H1 (cell line): ENCODE measurements at regions not wholly inside any gene's neighbourhood (a gene's known extent, or its start where the extent isn't known, plus 50 kb on each side); places are given as distances from the start of the nearest gene placed in this dataset.

ENCODE experiments used
- CTCF ChIA-PET: fragments of 300-600 bp; sonication (Branson Sonifier 250); formaldehyde crosslinking; loops from one replicate; lab custom pipeline; 2021; ENCODE audit not compliant: partially characterized antibody; lab: Charles Lee
- POLR2A ChIA-PET: fragments of 300-600 bp; sonication (Branson Sonifier 250); formaldehyde crosslinking; loops from one replicate; lab custom pipeline; 2021; ENCODE audit warnings: inconsistent platforms; ENCODE audit not compliant: partially characterized antibody; lab: Charles Lee
- DNase-seq, 2 experiments: peaks; one replicate each; pipeline versions ENCODE4 v3.0.0 to v3.0.0-alpha.2; 2010 to 2022; ENCODE audit warnings: low spot score in 2 of 2, low read depth in 1 of 2, mixed read lengths in 1 of 2
- FAIRE-seq: peaks from 2 replicates; lab custom pipeline; 2011; peaks lifted over from hg19 to GRCh38; lab: Jason Lieb, UNC
- H2AFZ ChIP-seq: 2 replicates; pipeline ENCODE4 v1.8.1; 2012; ENCODE audit warnings: low read length, inconsistent platforms
- H2AK5ac ChIP-seq: 2 replicates; pipeline ENCODE4 v1.6.1; 2013; ENCODE audit warnings: low read depth, low read length
- H2BK120ac ChIP-seq: replicated peaks from 2 replicates; pipeline ENCODE3; 2013; ENCODE audit warnings: low read depth, low read length, inconsistent platforms
- H2BK12ac ChIP-seq: 2 replicates; pipeline ENCODE4 v1.6.1; 2013; ENCODE audit warnings: low read depth, low read length
- H2BK15ac ChIP-seq: 2 replicates; pipeline ENCODE4 v1.6.1; 2013; ENCODE audit warnings: low read length
- H2BK20ac ChIP-seq: 2 replicates; pipeline ENCODE4 v1.6.1; 2013; ENCODE audit warnings: low read length
- H2BK5ac ChIP-seq: 2 replicates; pipeline ENCODE4 v1.6.1; 2013; ENCODE audit warnings: low read depth, low read length
- H3K14ac ChIP-seq: 2 replicates; pipeline ENCODE4 v1.6.1; 2013; ENCODE audit warnings: inconsistent platforms; ENCODE audit not compliant: insufficient read length
- H3K18ac ChIP-seq: 2 replicates; pipeline ENCODE4 v1.6.1; 2013; ENCODE audit warnings: low read length; ENCODE audit errors: extremely low read depth
- H3K23ac ChIP-seq: 2 replicates; pipeline ENCODE4 v1.6.1; 2013; ENCODE audit warnings: inconsistent platforms; ENCODE audit not compliant: insufficient read length
- H3K23me2 ChIP-seq: 2 replicates; pipeline ENCODE4 v1.6.1; 2013; ENCODE audit warnings: low read depth, low read length
- H3K27ac ChIP-seq: 2 replicates; pipeline ENCODE4 v1.6.1; 2011; ENCODE audit warnings: low read depth, low read length, inconsistent platforms
- H3K27me3 ChIP-seq, 4 experiments: replicated peaks in 1 of 4; 1 replicate in 1 of 4; 2 replicates in 3 of 4; pipeline versions ENCODE4 v1.6.1 to v1.8.1; 2011 to 2013; ENCODE audit warnings: low read length in 3 of 4, mild to moderate bottlenecking in 3 of 4, inconsistent platforms in 2 of 4, mixed read lengths in 2 of 4, moderate library complexity in 1 of 4; ENCODE audit not compliant: control insufficient read depth in 3 of 4, insufficient read depth in 3 of 4; ENCODE audit errors: extremely low read depth in 1 of 4
- H3K36me3 ChIP-seq, 4 experiments: 2 replicates each; pipeline versions ENCODE4 v1.6.1 to v1.8.1; 2011 to 2013; ENCODE audit warnings: mild to moderate bottlenecking in 4 of 4, low read length in 3 of 4, moderate library complexity in 2 of 4, control low read depth in 1 of 4, inconsistent platforms in 1 of 4; ENCODE audit not compliant: insufficient read depth in 4 of 4, control insufficient read depth in 2 of 4
- H3K4ac ChIP-seq: replicated peaks from 2 replicates; pipeline ENCODE3; 2013; ENCODE audit warnings: low read length, low read depth, mixed read lengths, inconsistent platforms; ENCODE audit not compliant: insufficient read length
- H3K4me1 ChIP-seq, 4 experiments: replicated peaks in 1 of 4; 1 replicate in 1 of 4; 2 replicates in 3 of 4; pipeline versions ENCODE4 v1.6.1 to v1.8.1; 2011 to 2013; ENCODE audit warnings: low read length in 3 of 4, inconsistent platforms in 2 of 4, mixed read lengths in 1 of 4; ENCODE audit not compliant: insufficient read depth in 4 of 4, control insufficient read depth in 3 of 4
- H3K4me2 ChIP-seq, 2 experiments: 2 replicates each; pipeline versions ENCODE4 v1.6.1 to v1.8.1; 2011 to 2013; ENCODE audit warnings: low read depth in 2 of 2, low read length in 2 of 2, control low read depth in 1 of 2, inconsistent platforms in 1 of 2, mild to moderate bottlenecking in 1 of 2; ENCODE audit not compliant: insufficient read depth in 1 of 2
- H3K4me3 ChIP-seq, 4 experiments: fragments of 200-600, 300-600 bp in 1 of 4; sonication (generic), shearing (Covaris generic), sonication (Bioruptor Twin) in 1 of 4; 2 replicates each; pipeline versions ENCODE4 v1.5.1 to v1.8.1; 2011 to 2016; ENCODE audit warnings: low read length in 4 of 4, low read depth in 3 of 4, control low read depth in 2 of 4, inconsistent platforms in 2 of 4, mild to moderate bottlenecking in 2 of 4, mixed read lengths in 1 of 4, moderate library complexity in 1 of 4; ENCODE audit not compliant: insufficient read depth in 2 of 4; ENCODE audit errors: extremely low read depth in 1 of 4
- H3K56ac ChIP-seq: replicated peaks from 2 replicates; pipeline ENCODE3; 2013; ENCODE audit warnings: low read depth, mild to moderate bottlenecking, mixed read lengths, low read length, inconsistent platforms; ENCODE audit not compliant: insufficient read length
- H3K79me1 ChIP-seq: 2 replicates; pipeline ENCODE4 v1.6.1; 2013; ENCODE audit warnings: low read depth, low read length, control low read depth
- H3K79me2 ChIP-seq, 2 experiments: 2 replicates each; pipeline versions ENCODE4 v1.6.1 to v1.8.1; 2012 to 2013; ENCODE audit warnings: low read length in 2 of 2, mild to moderate bottlenecking in 2 of 2, inconsistent platforms in 1 of 2; ENCODE audit not compliant: insufficient read depth in 2 of 2, control insufficient read depth in 1 of 2
- H3K9ac ChIP-seq, 4 experiments: replicated peaks in 1 of 4; 1 replicate in 1 of 4; 2 replicates in 3 of 4; pipeline versions ENCODE4 v1.6.1 to v1.8.1; 2011 to 2013; ENCODE audit warnings: low read depth in 3 of 4, low read length in 3 of 4, control low read depth in 2 of 4, mild to moderate bottlenecking in 2 of 4, moderate library complexity in 2 of 4, inconsistent platforms in 1 of 4; ENCODE audit errors: extremely low read depth in 1 of 4
- H3K9me3 ChIP-seq, 2 experiments: 2 replicates each; pipeline versions ENCODE4 v1.6.1 to v1.8.1; 2012 to 2013; ENCODE audit warnings: mild to moderate bottlenecking in 2 of 2, moderate library complexity in 2 of 2, control low read depth in 1 of 2, inconsistent platforms in 1 of 2, low read depth in 1 of 2, low read length in 1 of 2, mixed read lengths in 1 of 2; ENCODE audit not compliant: insufficient read depth in 2 of 2
- H4K20me1 ChIP-seq, 2 experiments: replicated peaks in 1 of 2; 2 replicates each; pipeline versions ENCODE3 to v1.8.1; 2011 to 2013; ENCODE audit warnings: inconsistent platforms in 2 of 2, low read length in 2 of 2, mild to moderate bottlenecking in 1 of 2; ENCODE audit not compliant: insufficient read depth in 2 of 2, control insufficient read depth in 1 of 2
- H4K5ac ChIP-seq: 2 replicates; pipeline ENCODE4 v1.6.1; 2013; ENCODE audit warnings: low read length, low read depth, mixed read lengths, inconsistent platforms; ENCODE audit not compliant: insufficient read length
- H4K8ac ChIP-seq: 2 replicates; pipeline ENCODE4 v1.8.0; 2013; ENCODE audit warnings: mild to moderate bottlenecking, moderate library complexity, low read length, inconsistent platforms; ENCODE audit not compliant: insufficient read depth; ENCODE audit errors: extremely low read depth
- H4K91ac ChIP-seq: replicated peaks from 2 replicates; pipeline ENCODE3; 2013; ENCODE audit warnings: low read length, mixed read lengths, inconsistent platforms; ENCODE audit not compliant: insufficient read length
- ATF2 ChIP-seq: IDR thresholded peaks from 2 replicates; pipeline ENCODE4 v1.6.1; 2012; ENCODE audit warnings: low read length, inconsistent platforms
- FOSL1 ChIP-seq: IDR thresholded peaks from 2 replicates; pipeline ENCODE4 v1.6.1; 2011; ENCODE audit warnings: mild to moderate bottlenecking, low read depth, low read length, moderate library complexity; ENCODE audit not compliant: insufficient read depth
- MAX ChIP-seq: IDR thresholded peaks from 2 replicates; pipeline ENCODE4 v1.6.1; 2012; ENCODE audit warnings: inconsistent platforms
- TBP ChIP-seq: IDR thresholded peaks from 2 replicates; pipeline ENCODE4 v1.6.1; 2011; ENCODE audit warnings: low read depth, low read length, improper control_type of control experiment
- WGBS, 2 experiments: shearing (Covaris generic) in 1 of 2; methylation state at CpG; one replicate each; pipeline versions ENCODE4 v1.1.6 to v1.1.7; 2013 to 2015; ENCODE audit warnings: low lambda C conversion rate in 2 of 2, mixed read lengths in 2 of 2, inconsistent platforms in 1 of 2, low coverage in 1 of 2, missing lambda C conversion rate in 1 of 2; ENCODE audit not compliant: insufficient replicate concordance in 2 of 2, insufficient coverage in 1 of 2, insufficient read length in 1 of 2; ENCODE audit errors: extremely low coverage in 1 of 2, missing lambda C conversion rate in 1 of 2; 5-methylcytosine and 5-hydroxymethylcytosine counted together

- no peaks in the 10 kb centered on the region for H3K9me3 ChIP-seq
- H3K14ac ChIP-seq, result no peak overlapping the region
- H2AK5ac ChIP-seq, result no peak overlapping the region
- DNase-seq (no peak), FAIRE-seq (no peak)
- no peaks in the 10 kb centered on the region; the same call in 1 of the 2 replicates for H3K23me2 ChIP-seq
- POLR2A ChIA-PET, result no interaction called here
- no peak overlapping the region for H3K56ac ChIP-seq
- H2BK15ac ChIP-seq, result no peak overlapping the region
- H4K5ac ChIP-seq, result no peak overlapping the region
- no peak overlapping the region for H4K91ac ChIP-seq
- H4K8ac ChIP-seq, result no peak overlapping the region
- H2AFZ ChIP-seq, result no peak overlapping the region
- no peaks in the 10 kb centered on the region for H3K27me3 ChIP-seq
- WGBS, 2 experiments, result 96% methylated on average over 1 of the region's 2 CpGs; no CpG with 5 or more reads in 1 of the 2 experiments
- CTCF ChIA-PET, result no interaction called here
- H3K79me1 ChIP-seq, result no peaks in the 10 kb centered on the region
- no peaks in the 10 kb centered on the region for H4K20me1 ChIP-seq
- H3K27ac ChIP-seq, result no peak overlapping the region
- no peaks in the 10 kb centered on the region for H3K4me1 ChIP-seq
- H3K4me2 ChIP-seq, result no peak overlapping the region
- no peak overlapping the region for H2BK20ac ChIP-seq
- no peak overlapping the region for H3K4ac ChIP-seq
- no peak overlapping the region for H2BK120ac ChIP-seq
- no peak overlapping the region for H3K23ac ChIP-seq
- no peak overlapping the region for H3K9ac ChIP-seq
- H3K4me3 ChIP-seq, result no peak overlapping the region
- H3K18ac ChIP-seq, result no peak overlapping the region
- no peaks in the 10 kb centered on the region for H3K36me3 ChIP-seq
- H2BK5ac ChIP-seq, result no peak overlapping the region
- no peaks in the 10 kb centered on the region for H3K79me2 ChIP-seq
- no peak overlapping the region for H2BK12ac ChIP-seq
- TF ChIP-seq FOSL1, result no peak
- no peak for TF ChIP-seq ATF2
- TF ChIP-seq MAX, result no peak
- TF ChIP-seq TBP, result no peak
Measured at GRCh38 chr13:58587183-58587582, 955.6 kb downstream of the PCDH17 start.
